ENCODE measurements at regions not wholly inside any gene's neighbourhood (a gene's known extent, or its start where the extent isn't known, plus 50 kb on each side); places are given as distances from the start of the nearest gene placed in this dataset.

GRCh38 chr5:126370796-126371718, 52.2 kb upstream of the GRAMD2B start (continued):
- TF ChIP-seq ZNF576 (CRISPR knock-in tag; IDR thresholded peaks at IDR 0.05), result no peak
- no peak for TF ChIP-seq JDP2 (CRISPR knock-in tag; IDR thresholded peaks at IDR 0.05; ENCODE audit: borderline replicate concordance)
- no peak for TF ChIP-seq TEAD2 (CRISPR knock-in tag; IDR thresholded peaks at IDR 0.05)
- TF ChIP-seq ZNF329 (CRISPR knock-in tag; IDR thresholded peaks at IDR 0.05; ENCODE audit: low read depth), result no peak
- TF ChIP-seq POGK (CRISPR knock-in tag; conservative IDR thresholded peaks at IDR 0.05), result 0 out of 2 replicates have a peak, but pooled peaks have one; percentile 34
- no peak for TF ChIP-seq IRF1 (CRISPR knock-in tag; IDR thresholded peaks at IDR 0.05; ENCODE audit: low read depth)
- TF ChIP-seq MIXL1 (CRISPR knock-in tag; IDR thresholded peaks at IDR 0.05), result 0 out of 2 replicates have a peak, but pooled peaks have one; percentile 16
- peak in 1 of 2 experiments; percentile 81; a peak in 2 of 4 replicates for TF ChIP-seq HMGXB4 (CRISPR knock-in tag; IDR thresholded peaks at IDR 0.05; ENCODE audit: borderline replicate concordance in 1 of 2, low read depth in 1 of 2)
- no peak for TF ChIP-seq ZNF362 (CRISPR knock-in tag; IDR thresholded peaks at IDR 0.05; ENCODE audit: borderline replicate concordance)
- 0 out of 2 replicates have a peak, but pooled peaks have one; percentile 35 for TF ChIP-seq ZNF354B (CRISPR knock-in tag; IDR thresholded peaks at IDR 0.05)
- no peak for TF ChIP-seq ZNF83 (CRISPR knock-in tag; IDR thresholded peaks at IDR 0.05; ENCODE audit: borderline replicate concordance)
- no peak for TF ChIP-seq ZNF558 (CRISPR knock-in tag; IDR thresholded peaks at IDR 0.05; ENCODE audit: borderline replicate concordance)
- peak; percentile 71; the same call in 1 of the 2 replicates for TF ChIP-seq ZNF770 (CRISPR knock-in tag; IDR thresholded peaks at IDR 0.05)
- no peak for TF ChIP-seq ZNF263 (CRISPR knock-in tag; IDR thresholded peaks at IDR 0.05)
- no peak for TF ChIP-seq ZMAT3 (CRISPR knock-in tag; conservative IDR thresholded peaks at IDR 0.05)
- TF ChIP-seq ZNF317 (CRISPR knock-in tag; IDR thresholded peaks at IDR 0.05), result no peak
- TF ChIP-seq NR1H2 (CRISPR knock-in tag; IDR thresholded peaks at IDR 0.05; ENCODE audit: borderline replicate concordance, low read depth), result no peak
- no peak for TF ChIP-seq KLF11 (CRISPR knock-in tag; IDR thresholded peaks at IDR 0.05)
- peak; percentile 9; the same call in 1 of the 2 replicates for TF ChIP-seq HDAC2 (CRISPR knock-in tag; IDR thresholded peaks at IDR 0.05)
- TF ChIP-seq HMG20A (CRISPR knock-in tag; IDR thresholded peaks at IDR 0.05; ENCODE audit: borderline replicate concordance), result no peak; the same call in 1 of the 2 replicates
- TF ChIP-seq PHF20 (CRISPR knock-in tag; IDR thresholded peaks at IDR 0.05), result no peak; the same call in 1 of the 2 replicates

Measured in HepG2 (cell line).